ENCODE measurements at regions not wholly inside any gene's neighbourhood (a gene's known extent, or its start where the extent isn't known, plus 50 kb on each side); places are given as distances from the start of the nearest gene placed in this dataset.

- Histone ChIP-seq H3K9me3 (replicated peaks in 1 of 2; ENCODE audit: control insufficient read depth in 1 of 2, insufficient read depth in 1 of 2, low read length in 2 of 2) (peaks cover 4 to 5% of the 10 kb centered on the region in 2 donors), H3K36me3 (replicated peaks in 1 of 2; ENCODE audit: control insufficient read depth in 1 of 2, insufficient read depth in 2 of 2, low read length in 2 of 2) (no peaks in the 10 kb centered on the region), H3K4me2 (replicated peaks; ENCODE audit: extremely low read depth, low read length, poor library complexity, severe bottlenecking) (no peak overlapping the region), H3K4me1 (ENCODE audit: control insufficient read depth in 1 of 2, insufficient read depth in 2 of 2, low read length in 2 of 2) (no peaks in the 10 kb centered on the region), H3K27ac (ENCODE audit: low read depth in 1 of 2, low read length in 2 of 2) (no peak overlapping the region), H2AFZ (ENCODE audit: insufficient read depth, low read depth, low read length, poor library complexity, severe bottlenecking) (no peak overlapping the region), H3K4me3 (replicated peaks in 1 of 3; ENCODE audit: low read depth in 2 of 3, low read length in 3 of 3) (no peak overlapping the region), H4K20me1 (ENCODE audit: insufficient read depth, low read length) (no peaks in the 10 kb centered on the region), H3K9ac (ENCODE audit: insufficient read depth, low read length, poor library complexity, severe bottlenecking) (no peak overlapping the region), H3K79me2 (ENCODE audit: insufficient read depth, low read length) (no peaks in the 10 kb centered on the region), H3K27me3 (ENCODE audit: control insufficient read depth in 2 of 2, insufficient read depth in 2 of 2, low read length in 2 of 2) (no peaks in the 10 kb centered on the region)
- Mint-ChIP-seq H3K27ac (no peak overlapping the region), H3K36me3 (no peaks in the 10 kb centered on the region), H3K4me1 (no peaks in the 10 kb centered on the region), H3K9me3 (peaks cover 8 to 28% (median 17%) of the 10 kb centered on the region in 7 donors), H3K4me3 (no peak overlapping the region), H3K27me3 (ENCODE audit: low read depth in 3 of 3) (peaks cover 0 to 3% (median 2%) of the 10 kb centered on the region in 3 donors)
- DNase-seq, result no peak
- 100% methylated on average over 1 of the region's 2 CpGs for WGBS (ENCODE audit: insufficient coverage)
- no peak for TF ChIP-seq CTCF (IDR thresholded peaks at IDR 0.05)
- intact Hi-C loops (cut with micrococcal nuclease), result no loop called here
Measured at GRCh38 chr13:44075113-44075512, 195.4 kb downstream of the LACC1 start.

- Histone ChIP-seq H3K9ac (ENCODE audit: insufficient read depth, low read length, poor library complexity, severe bottlenecking) (no peak overlapping the region), H2AFZ (ENCODE audit: insufficient read depth, low read depth, low read length, poor library complexity, severe bottlenecking) (no peak overlapping the region), H3K4me1 (ENCODE audit: control insufficient read depth in 1 of 2, insufficient read depth in 2 of 2, low read length in 2 of 2) (no peaks in the 10 kb centered on the region), H4K20me1 (ENCODE audit: insufficient read depth, low read length) (no peaks in the 10 kb centered on the region), H3K27ac (ENCODE audit: low read depth in 1 of 2, low read length in 2 of 2) (no peak overlapping the region), H3K27me3 (ENCODE audit: control insufficient read depth in 2 of 2, insufficient read depth in 2 of 2, low read length in 2 of 2) (no peaks in the 10 kb centered on the region), H3K79me2 (ENCODE audit: insufficient read depth, low read length) (no peaks in the 10 kb centered on the region), H3K9me3 (replicated peaks in 1 of 2; ENCODE audit: control insufficient read depth in 1 of 2, insufficient read depth in 1 of 2, low read length in 2 of 2) (no peaks in the 10 kb centered on the region), H3K4me2 (replicated peaks; ENCODE audit: extremely low read depth, low read length, poor library complexity, severe bottlenecking) (no peak overlapping the region), H3K4me3 (replicated peaks in 1 of 3; ENCODE audit: low read depth in 2 of 3, low read length in 3 of 3) (no peak overlapping the region), H3K36me3 (replicated peaks in 1 of 2; ENCODE audit: control insufficient read depth in 1 of 2, insufficient read depth in 2 of 2, low read length in 2 of 2) (no peaks in the 10 kb centered on the region)
- DNase-seq, result no peak
- peaks cover 0 to 20% (median 11%) of the 10 kb centered on the region in 7 donors for H3K9me3 Mint-ChIP-seq
- no CpG with 5 or more reads among the region's 5 CpGs for WGBS (ENCODE audit: insufficient coverage)
- no peak for TF ChIP-seq CTCF (IDR thresholded peaks at IDR 0.05)
- H3K27me3 Mint-ChIP-seq (ENCODE audit: low read depth in 3 of 3), result peaks cover 1 to 3% (median 2%) of the 10 kb centered on the region in 3 donors
- intact Hi-C loops (cut with micrococcal nuclease), result no loop called here
- H3K4me1 Mint-ChIP-seq, result no peaks in the 10 kb centered on the region
- no peak overlapping the region for H3K27ac Mint-ChIP-seq
- no peaks in the 10 kb centered on the region for H3K36me3 Mint-ChIP-seq
- no peak overlapping the region for H3K4me3 Mint-ChIP-seq
Measured at GRCh38 chr13:44078806-44079376, 199.2 kb downstream of the LACC1 start.
